Adipocyte (in vitro differentiated cells): ENCODE measurements at regions not wholly inside any gene's neighbourhood (a gene's known extent, or its start where the extent isn't known, plus 50 kb on each side); places are given as distances from the start of the nearest gene placed in this dataset.
A peak's percentile ranks its signal among the peaks of the same experiment; 100 is the strongest.

Source experiments
- DNase-seq: peaks from one replicate; pipeline ENCODE4 v3.0.0-alpha.2; 2015; ENCODE audit warnings: low read depth
- H3K27me3 ChIP-seq: replicated peaks from 2 replicates; pipeline ENCODE4 v1.7.0; 2013; ENCODE audit warnings: mild to moderate bottlenecking, low read length, moderate library complexity; ENCODE audit not compliant: control insufficient read depth, insufficient read depth
- H3K36me3 ChIP-seq: 2 replicates; pipeline ENCODE4 v1.7.0; 2013; ENCODE audit warnings: low read length, mild to moderate bottlenecking, moderate library complexity; ENCODE audit not compliant: control insufficient read depth, insufficient read depth, severe bottlenecking
- H3K4me1 ChIP-seq: 2 replicates; pipeline ENCODE4 v1.7.0; 2013; ENCODE audit warnings: mild to moderate bottlenecking, low read length, moderate library complexity; ENCODE audit not compliant: control insufficient read depth, insufficient read depth
- H3K4me3 ChIP-seq: 2 replicates; pipeline ENCODE4 v1.7.0; 2013; ENCODE audit warnings: mild to moderate bottlenecking, low read length, moderate library complexity
- H3K9ac ChIP-seq: 2 replicates; pipeline ENCODE4 v1.7.0; 2013; ENCODE audit warnings: mild to moderate bottlenecking, low read length, moderate library complexity
- H3K9me3 ChIP-seq: 2 replicates; pipeline ENCODE4 v1.7.0; 2013; ENCODE audit warnings: mild to moderate bottlenecking, low read length, moderate library complexity; ENCODE audit not compliant: control insufficient read depth

DNA sequence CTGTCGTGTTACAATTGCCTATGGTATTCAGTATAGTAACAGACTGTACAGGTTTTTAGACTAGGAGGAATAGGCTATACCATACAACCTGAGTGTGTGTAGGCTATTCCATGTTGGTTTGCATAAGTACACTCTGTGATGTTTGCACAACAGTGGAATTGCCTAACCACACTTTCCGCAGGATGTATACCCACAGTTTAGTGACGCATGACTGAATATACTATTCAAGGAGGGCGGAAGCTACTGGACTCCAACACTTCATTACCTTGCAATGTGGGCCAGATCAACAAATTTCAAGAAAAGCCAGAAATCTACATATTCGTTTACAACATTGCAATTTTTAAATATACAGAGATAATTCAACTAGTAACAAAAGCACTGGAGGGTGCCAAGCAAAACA lies 317.2 kb downstream of the PDGFC start:
- Histone ChIP-seq H3K36me3 (no peaks in the 10 kb centered on the region), H3K9me3 (peaks cover 6% of the 10 kb centered on the region), H3K9ac (no peak overlapping the region), H3K4me3 (no peak overlapping the region), H3K4me1 (peaks cover 10% of the 10 kb centered on the region), H3K27me3 (no peaks in the 10 kb centered on the region)
- no peak for DNase-seq

DNA sequence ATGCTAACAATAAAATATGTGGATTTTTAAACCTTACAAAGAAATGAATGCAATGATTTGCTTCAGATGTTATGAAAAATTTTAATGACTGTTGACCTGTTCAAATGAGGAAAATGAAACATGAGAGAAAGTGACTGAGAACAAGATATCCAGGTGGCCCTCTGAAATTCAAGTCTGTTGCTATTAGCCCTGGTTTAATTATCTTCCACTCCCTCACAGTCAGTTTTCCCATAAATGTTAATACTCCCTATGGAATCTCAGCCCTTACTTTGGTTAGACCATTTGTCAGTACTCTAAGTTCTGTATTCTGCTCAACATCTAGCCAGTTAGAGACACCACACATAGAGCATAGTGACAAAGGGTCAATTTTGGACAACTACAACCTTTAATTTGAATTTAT lies 327.8 kb downstream of the PDGFC start:
- Histone ChIP-seq H3K4me3 (no peak overlapping the region), H3K9ac (no peak overlapping the region), H3K27me3 (no peaks in the 10 kb centered on the region), H3K9me3 (no peaks in the 10 kb centered on the region), H3K36me3 (no peaks in the 10 kb centered on the region), H3K4me1 (peaks cover 5% of the 10 kb centered on the region)
- DNase-seq = no peak

DNA sequence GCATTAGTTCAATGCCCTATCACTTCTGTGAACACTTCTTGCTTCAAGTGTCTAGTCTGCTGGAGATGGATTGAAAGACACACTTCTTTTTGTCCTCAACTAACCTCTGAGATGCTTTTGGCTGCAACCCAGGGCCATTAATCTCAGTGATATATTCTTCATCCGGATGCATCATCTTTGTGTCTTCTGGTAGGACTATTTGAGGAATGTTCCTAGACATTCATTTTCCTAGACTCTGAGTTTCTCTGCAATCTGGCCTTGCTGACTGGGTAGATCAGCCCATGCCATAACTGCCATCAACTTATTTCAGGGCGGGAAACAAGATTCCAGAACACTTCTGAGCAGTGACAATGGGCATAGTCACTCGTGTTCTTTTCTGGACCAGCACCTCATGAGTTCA lies 329.4 kb downstream of the PDGFC start:
- no peak for DNase-seq
- no peaks in the 10 kb centered on the region for H3K27me3 ChIP-seq
- peaks cover 12% of the 10 kb centered on the region for H3K4me1 ChIP-seq
- no peak overlapping the region for H3K9ac ChIP-seq
- H3K4me3 ChIP-seq = no peak overlapping the region
- H3K9me3 ChIP-seq = no peaks in the 10 kb centered on the region
- H3K36me3 ChIP-seq = no peaks in the 10 kb centered on the region

- Histone ChIP-seq H3K9me3 (no peaks in the 10 kb centered on the region), H3K4me3 (peak overlapping the region; percentile 53), H3K36me3 (no peaks in the 10 kb centered on the region), H3K4me1 (peaks cover 12% of the 10 kb centered on the region), H3K9ac (peak overlapping the region; percentile 38), H3K27me3 (no peaks in the 10 kb centered on the region)
- DNase-seq = peak; percentile 62
These were observed 332.5 kb downstream of the PDGFC start for GRCh38 chr4:156638925-156639605.

DNA sequence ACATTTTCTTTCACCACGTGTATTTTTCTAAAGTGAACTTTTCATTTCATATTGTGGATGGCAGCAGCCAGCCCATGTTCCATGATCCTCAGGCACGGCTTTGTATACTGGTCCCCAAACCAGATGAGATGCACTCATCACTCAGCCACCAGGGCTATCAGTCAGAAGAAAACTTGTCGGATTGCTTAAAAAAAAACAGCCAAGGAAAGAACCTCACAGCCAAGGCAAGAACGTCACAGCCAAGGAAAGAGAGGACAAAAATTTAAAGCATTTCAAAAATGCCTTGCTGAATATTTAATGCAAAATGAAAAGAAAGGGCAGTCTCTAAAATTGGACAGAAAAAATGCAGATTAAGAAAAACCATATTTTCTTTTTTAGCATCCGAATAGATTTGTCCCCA lies 333.3 kb downstream of the PDGFC start:
- H3K36me3 ChIP-seq = no peaks in the 10 kb centered on the region
- peak; percentile 54 for DNase-seq

GRCh38 chr4:156636381-156636780 lies 335.2 kb downstream of the PDGFC start:
- H3K4me3 ChIP-seq = no peak overlapping the region
- H3K9ac ChIP-seq = no peak overlapping the region
- no peaks in the 10 kb centered on the region for H3K9me3 ChIP-seq
- H3K27me3 ChIP-seq = no peaks in the 10 kb centered on the region
- no peak for DNase-seq
- H3K4me1 ChIP-seq = peaks cover 12% of the 10 kb centered on the region
- no peaks in the 10 kb centered on the region for H3K36me3 ChIP-seq

More for the DNA sequence above, 333.3 kb downstream of the PDGFC start:
- Histone ChIP-seq H3K9me3 (no peaks in the 10 kb centered on the region), H3K9ac (peak overlapping the region; percentile 38), H3K27me3 (no peaks in the 10 kb centered on the region), H3K4me3 (peak overlapping the region; percentile 53), H3K4me1 (peaks cover 12% of the 10 kb centered on the region)

GRCh38 chr4:156635051-156635450 lies 336.5 kb downstream of the PDGFC start:
- H3K27me3 ChIP-seq = no peaks in the 10 kb centered on the region
- H3K4me1 ChIP-seq = peaks cover 12% of the 10 kb centered on the region
- no peak overlapping the region for H3K9ac ChIP-seq
- no peaks in the 10 kb centered on the region for H3K9me3 ChIP-seq
- DNase-seq = no peak
- H3K4me3 ChIP-seq = no peak overlapping the region
- H3K36me3 ChIP-seq = no peaks in the 10 kb centered on the region

DNA sequence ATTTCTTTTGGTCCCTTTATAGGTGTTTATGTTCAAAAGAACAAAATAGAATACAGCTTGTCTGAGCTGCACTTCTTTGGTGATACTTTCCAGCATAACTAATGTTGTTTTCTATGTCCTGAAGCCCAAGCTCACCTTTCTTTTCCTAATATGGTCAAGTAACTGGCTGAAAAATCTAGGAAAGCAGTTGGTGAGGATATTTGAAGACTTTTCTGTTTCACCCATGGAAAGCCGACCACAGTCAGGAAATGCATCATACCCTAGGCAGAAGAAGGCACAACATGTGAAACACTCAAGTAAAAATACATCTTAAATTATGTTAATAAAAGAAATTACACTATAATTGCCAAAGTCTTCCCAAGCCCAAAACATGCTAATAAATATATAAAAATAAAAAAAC lies 337.0 kb downstream of the PDGFC start:
- Histone ChIP-seq H3K9me3 (no peaks in the 10 kb centered on the region), H3K36me3 (no peaks in the 10 kb centered on the region), H3K4me1 (peaks cover 12% of the 10 kb centered on the region), H3K4me3 (no peak overlapping the region), H3K27me3 (no peaks in the 10 kb centered on the region), H3K9ac (no peak overlapping the region)
- no peak for DNase-seq

DNA sequence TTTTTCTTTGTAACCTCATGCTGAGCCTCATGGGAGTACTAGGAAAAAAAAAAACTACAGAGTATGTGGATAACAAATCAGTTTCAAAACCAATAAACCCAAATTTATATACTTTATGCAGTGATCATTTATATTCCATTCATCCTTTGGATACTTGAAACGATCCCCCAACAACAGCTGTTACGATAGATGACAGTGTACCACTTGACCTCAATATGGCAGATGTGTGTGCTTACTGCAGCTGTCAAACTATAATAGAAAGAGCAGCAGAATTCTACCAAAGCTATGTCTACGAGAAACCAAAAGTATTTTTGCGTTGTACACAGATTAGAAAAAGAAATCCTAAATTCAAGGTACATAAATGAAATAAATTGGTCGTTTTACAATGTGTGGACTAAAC lies 337.8 kb downstream of the PDGFC start:
- H3K4me3 ChIP-seq = no peak overlapping the region
- no peak overlapping the region for H3K9ac ChIP-seq
- peaks cover 7% of the 10 kb centered on the region for H3K4me1 ChIP-seq
- no peaks in the 10 kb centered on the region for H3K27me3 ChIP-seq
- H3K9me3 ChIP-seq = no peaks in the 10 kb centered on the region
- DNase-seq = no peak
- no peaks in the 10 kb centered on the region for H3K36me3 ChIP-seq

DNA sequence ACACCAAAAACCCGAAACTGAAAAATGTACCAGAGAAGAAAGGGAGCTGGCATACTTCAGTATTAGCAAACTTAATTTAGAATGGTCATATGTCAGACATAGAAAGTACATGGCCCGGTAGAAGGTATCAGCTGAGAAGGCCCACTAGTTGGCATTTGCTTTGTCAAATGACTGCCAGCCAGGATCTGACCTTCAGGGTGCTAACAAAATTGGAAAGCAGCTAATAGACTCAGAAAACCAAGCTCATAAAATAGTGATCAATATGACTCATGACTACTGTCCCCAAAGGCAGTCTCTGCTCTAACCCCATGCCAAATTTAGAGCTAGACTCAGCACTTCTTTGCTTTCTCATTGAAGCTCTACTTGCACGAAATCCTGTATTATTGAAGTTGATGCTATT lies 342.7 kb downstream of the PDGFC start:
- Histone ChIP-seq H3K9ac (no peak overlapping the region), H3K27me3 (no peaks in the 10 kb centered on the region), H3K4me3 (no peak overlapping the region), H3K36me3 (no peaks in the 10 kb centered on the region), H3K9me3 (no peaks in the 10 kb centered on the region), H3K4me1 (no peaks in the 10 kb centered on the region)
- no peak for DNase-seq

DNA sequence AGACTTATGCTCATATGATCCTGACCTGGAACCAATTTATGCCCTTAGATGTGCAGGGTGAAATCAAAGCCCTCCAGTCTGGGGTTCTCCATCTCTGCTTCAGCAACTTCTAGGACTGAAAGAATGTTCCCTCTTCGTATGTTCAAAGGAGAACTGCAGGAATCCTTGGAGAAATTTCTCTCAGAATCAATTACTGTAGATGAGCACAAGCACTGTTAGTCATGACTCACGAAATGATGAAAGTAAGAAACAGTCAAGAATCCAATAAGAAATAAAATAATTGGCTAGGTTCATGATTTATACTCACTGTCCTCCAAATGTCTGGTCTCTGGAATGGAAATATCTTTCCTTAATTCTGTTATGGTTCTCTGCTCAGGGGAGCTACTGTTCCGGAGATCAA lies 348.2 kb downstream of the PDGFC start:
- peak; percentile 28 for DNase-seq
- no peaks in the 10 kb centered on the region for H3K27me3 ChIP-seq
- H3K9ac ChIP-seq = no peak overlapping the region
- H3K36me3 ChIP-seq = no peaks in the 10 kb centered on the region
- H3K4me3 ChIP-seq = no peak overlapping the region
- H3K9me3 ChIP-seq = no peaks in the 10 kb centered on the region
- no peaks in the 10 kb centered on the region for H3K4me1 ChIP-seq

- no peaks in the 10 kb centered on the region for H3K4me1 ChIP-seq
- H3K36me3 ChIP-seq = no peaks in the 10 kb centered on the region
- no peaks in the 10 kb centered on the region for H3K27me3 ChIP-seq
- no peak overlapping the region for H3K4me3 ChIP-seq
- no peaks in the 10 kb centered on the region for H3K9me3 ChIP-seq
- H3K9ac ChIP-seq = no peak overlapping the region
- DNase-seq = no peak
These were observed 350.8 kb downstream of the PDGFC start for GRCh38 chr4:156620786-156621185.
